DMS153 treated with DMSO at 0.1 percent for 48 hours (cell line): ENCODE measurements at regions not wholly inside any gene's neighbourhood (a gene's known extent, or its start where the extent isn't known, plus 50 kb on each side); places are given as distances from the start of the nearest gene placed in this dataset.
A peak's percentile ranks its signal among the peaks of the same experiment; 100 is the strongest.
"Not testable (repeated sequence)": the region's sequence is repeated elsewhere in the genome, so short reads cannot be mapped to it uniquely, and the experiment has no call there.

Experiments
- DNase-seq: peaks from one replicate; lab custom pipeline; 2025; ENCODE audit not compliant: unreplicated experiment; lab: John Stamatoyannopoulos, UW

- DNase-seq, result no peak
These were observed 73.0 kb upstream of the EPCAM start for GRCh38 chr2:47295981-47296635.

- DNase-seq, result no peak
These were observed 73.8 kb upstream of the EPCAM start for GRCh38 chr2:47295131-47295980.

- DNase-seq, result no peak
These were observed 75.1 kb upstream of the EPCAM start for GRCh38 chr2:47293976-47294375.

- DNase-seq, result no peak
These were observed 80.2 kb upstream of the EPCAM start for GRCh38 chr2:47288864-47289263.

- no peak for DNase-seq
These were observed 85.5 kb upstream of the EPCAM start for GRCh38 chr2:47283659-47284058.

GRCh38 chr2:47282621-47283272, 86.4 kb upstream of the EPCAM start:
- no peak for DNase-seq

- not testable (repeated sequence) for DNase-seq
These were observed 89.6 kb upstream of the EPCAM start for GRCh38 chr2:47279525-47279924.

GRCh38 chr2:47277987-47278386, 91.1 kb upstream of the EPCAM start:
- no peak for DNase-seq

- DNase-seq, result no peak
These were observed 91.9 kb upstream of the EPCAM start for GRCh38 chr2:47277187-47277586.

GRCh38 chr2:47276061-47276460, 93.0 kb upstream of the EPCAM start:
- DNase-seq, result no peak

GRCh38 chr2:47274054-47274782, 94.9 kb upstream of the EPCAM start:
- no peak for DNase-seq

- no peak for DNase-seq
These were observed 96.0 kb upstream of the EPCAM start for GRCh38 chr2:47272905-47273758.

GRCh38 chr2:47272031-47272864, 95.9 kb upstream of the CALM2 start:
- DNase-seq, result peak; percentile 53

- peak; percentile 46 for DNase-seq
These were observed 95.0 kb upstream of the CALM2 start for GRCh38 chr2:47271054-47272000.

GRCh38 chr2:47270421-47270820, 94.1 kb upstream of the CALM2 start:
- DNase-seq, result no peak

GRCh38 chr2:47269316-47270232, 93.3 kb upstream of the CALM2 start:
- no peak for DNase-seq

GRCh38 chr2:47267711-47268086, 91.4 kb upstream of the CALM2 start:
- no peak for DNase-seq
